ENCODE measurements at regions not wholly inside any gene's neighbourhood (a gene's known extent, or its start where the extent isn't known, plus 50 kb on each side); places are given as distances from the start of the nearest gene placed in this dataset.

DNA sequence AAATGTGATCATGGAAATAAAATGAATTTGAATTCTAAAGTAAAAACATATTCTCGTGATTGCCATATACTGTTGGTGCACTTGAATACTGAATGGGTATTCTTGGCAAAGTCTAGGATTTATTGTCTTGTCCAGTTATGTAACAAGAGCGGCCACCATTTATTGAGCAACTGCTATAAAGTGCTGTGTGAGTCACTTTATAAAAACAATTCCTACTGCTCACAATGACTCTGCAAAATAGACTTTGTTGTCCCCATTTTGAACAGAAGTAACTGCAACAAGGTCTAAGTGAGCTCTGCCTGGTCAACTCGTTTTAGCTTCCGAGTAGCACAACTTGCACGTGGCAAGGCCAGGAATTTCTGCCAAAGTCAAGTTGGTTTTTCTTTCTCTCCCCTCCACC is 995.6 kb upstream of the FANCL start:
- no peak for TF ChIP-seq GATA3 (IDR thresholded peaks at IDR 0.05; ENCODE audit: low read depth, low read length)
- no peak for TF ChIP-seq GATA2 (IDR thresholded peaks at IDR 0.05; ENCODE audit: low read depth, low read length)

GRCh38 chr2:59233920-59234319 is 992.8 kb upstream of the FANCL start:
- TF ChIP-seq GATA2 (IDR thresholded peaks at IDR 0.05; ENCODE audit: low read depth, low read length) (no peak), GATA3 (IDR thresholded peaks at IDR 0.05; ENCODE audit: low read depth, low read length) (no peak)

DNA sequence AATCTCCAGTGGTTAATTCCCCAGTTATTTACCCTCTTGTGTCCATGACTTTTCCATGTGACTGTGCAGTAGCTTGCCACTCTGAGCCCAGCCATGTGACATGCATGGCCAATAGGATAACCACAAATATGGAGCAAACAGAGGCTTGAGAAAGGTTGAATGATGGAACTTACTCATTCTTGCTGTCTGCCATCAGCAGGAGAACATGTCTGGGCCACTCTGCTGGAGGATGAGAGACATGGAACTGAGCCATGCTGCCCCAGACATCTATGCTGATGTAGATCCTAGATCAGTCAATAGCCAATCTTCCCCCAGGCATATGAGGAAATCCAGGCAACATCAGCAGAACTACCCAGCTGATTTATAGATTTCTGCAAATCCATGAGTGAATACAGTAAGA is 992.3 kb upstream of the FANCL start:
- 0 out of 2 replicates have a peak, but pooled peaks have one; percentile 32 for TF ChIP-seq GATA3 (IDR thresholded peaks at IDR 0.05; ENCODE audit: low read depth, low read length)
- TF ChIP-seq GATA2 (IDR thresholded peaks at IDR 0.05; ENCODE audit: low read depth, low read length), result peak; percentile 68

DNA sequence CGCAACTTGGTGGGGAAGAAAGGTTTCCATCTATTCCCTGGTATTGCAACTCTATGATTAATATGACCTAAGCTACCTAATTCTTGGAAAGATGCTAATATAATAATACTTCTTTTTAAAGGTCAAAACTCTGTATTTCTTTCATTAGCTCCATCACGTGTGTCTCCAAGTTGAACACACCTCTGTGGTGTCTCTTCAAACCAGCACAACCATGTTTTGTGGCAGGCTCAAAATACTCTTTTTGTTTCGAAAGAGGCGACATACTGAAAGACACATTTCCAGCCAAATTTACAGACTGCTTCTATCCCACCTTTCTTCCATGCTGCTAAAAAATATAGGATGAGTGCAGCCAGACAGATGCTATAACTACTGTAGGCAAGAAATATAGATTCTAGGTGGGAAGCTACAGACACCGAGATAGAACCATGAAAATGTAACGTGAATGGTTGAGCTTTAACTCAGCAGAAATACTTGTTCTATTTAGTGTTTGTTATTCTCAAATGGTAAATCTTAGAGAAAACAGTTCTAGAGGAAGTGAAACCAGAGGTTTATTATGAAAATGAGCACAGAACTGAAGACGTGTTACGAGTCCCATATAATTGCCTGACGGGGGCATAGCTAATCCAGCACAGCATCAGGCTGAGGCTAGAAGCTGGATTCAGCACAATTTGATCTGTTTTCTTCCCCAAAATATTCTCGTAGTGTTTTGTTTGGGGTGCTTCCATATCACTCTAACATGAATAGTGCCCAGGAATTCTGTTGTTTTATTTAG is 991.5 kb upstream of the FANCL start:
- TF ChIP-seq GATA2 (IDR thresholded peaks at IDR 0.05; ENCODE audit: low read depth, low read length) (no peak), GATA3 (IDR thresholded peaks at IDR 0.05; ENCODE audit: low read depth, low read length) (no peak)

GRCh38 chr2:59223742-59224141 is 982.6 kb upstream of the FANCL start:
- no peak for TF ChIP-seq GATA2 (IDR thresholded peaks at IDR 0.05; ENCODE audit: low read depth, low read length)
- no peak for TF ChIP-seq GATA3 (IDR thresholded peaks at IDR 0.05; ENCODE audit: low read depth, low read length)

- no peak for TF ChIP-seq GATA2 (IDR thresholded peaks at IDR 0.05; ENCODE audit: low read depth, low read length)
- no peak for TF ChIP-seq GATA3 (IDR thresholded peaks at IDR 0.05; ENCODE audit: low read depth, low read length)
Measured at GRCh38 chr2:59217360-59217759, 976.2 kb upstream of the FANCL start.

DNA sequence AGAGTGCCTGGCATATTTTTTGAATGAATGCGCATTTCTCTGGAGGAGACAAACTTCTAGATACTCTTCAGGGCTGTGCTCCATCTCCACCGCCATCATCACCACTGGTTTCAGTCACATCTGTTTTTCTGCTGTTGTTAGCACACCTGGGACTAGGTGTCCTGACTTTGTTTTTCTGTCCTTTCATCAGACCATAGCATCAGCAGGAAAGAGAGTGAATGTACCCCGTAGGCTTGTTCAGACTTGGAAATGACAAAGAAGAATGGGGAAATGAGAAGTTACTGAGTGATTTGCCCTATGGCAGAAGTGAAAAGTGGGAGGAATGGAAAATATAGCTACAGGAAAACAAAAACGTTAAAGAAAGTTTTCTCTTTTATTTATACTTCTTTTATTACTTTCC is 965.2 kb upstream of the FANCL start:
- TF ChIP-seq GATA3 (IDR thresholded peaks at IDR 0.05; ENCODE audit: low read depth, low read length), result no peak

DNA sequence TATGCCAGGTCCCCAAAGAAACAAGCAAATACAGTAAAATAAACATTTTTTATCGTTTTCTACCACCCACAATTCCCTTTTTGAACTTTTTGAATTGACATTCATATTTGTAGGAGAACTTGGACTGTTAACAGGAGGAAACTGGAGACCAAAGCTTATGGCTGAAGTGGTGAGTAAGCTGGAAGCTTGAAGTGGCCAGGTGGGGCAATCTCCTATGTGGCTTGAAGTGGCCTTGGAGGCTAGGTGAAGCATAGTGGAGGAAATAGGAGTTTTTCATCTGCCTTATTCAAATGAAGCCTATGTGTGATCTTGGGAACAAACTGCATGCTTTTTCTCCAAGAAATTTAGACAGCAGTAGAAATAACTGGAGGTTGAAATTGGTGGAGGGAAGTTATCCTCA is 962.9 kb upstream of the FANCL start:
- no peak for TF ChIP-seq GATA3 (IDR thresholded peaks at IDR 0.05; ENCODE audit: low read depth, low read length)
- TF ChIP-seq GATA2 (IDR thresholded peaks at IDR 0.05; ENCODE audit: low read depth, low read length), result no peak

- no peak for TF ChIP-seq GATA3 (IDR thresholded peaks at IDR 0.05; ENCODE audit: low read depth, low read length)
- no peak for TF ChIP-seq GATA2 (IDR thresholded peaks at IDR 0.05; ENCODE audit: low read depth, low read length)
Measured at GRCh38 chr2:59196491-59196890, 955.4 kb upstream of the FANCL start.

- TF ChIP-seq GATA2 (IDR thresholded peaks at IDR 0.05; ENCODE audit: low read depth, low read length) (no peak), GATA3 (IDR thresholded peaks at IDR 0.05; ENCODE audit: low read depth, low read length) (no peak)
Measured at GRCh38 chr2:59195851-59196250, 954.7 kb upstream of the FANCL start.

GRCh38 chr2:59191781-59192180 is 950.7 kb upstream of the FANCL start:
- TF ChIP-seq GATA3 (IDR thresholded peaks at IDR 0.05; ENCODE audit: low read depth, low read length), result no peak

DNA sequence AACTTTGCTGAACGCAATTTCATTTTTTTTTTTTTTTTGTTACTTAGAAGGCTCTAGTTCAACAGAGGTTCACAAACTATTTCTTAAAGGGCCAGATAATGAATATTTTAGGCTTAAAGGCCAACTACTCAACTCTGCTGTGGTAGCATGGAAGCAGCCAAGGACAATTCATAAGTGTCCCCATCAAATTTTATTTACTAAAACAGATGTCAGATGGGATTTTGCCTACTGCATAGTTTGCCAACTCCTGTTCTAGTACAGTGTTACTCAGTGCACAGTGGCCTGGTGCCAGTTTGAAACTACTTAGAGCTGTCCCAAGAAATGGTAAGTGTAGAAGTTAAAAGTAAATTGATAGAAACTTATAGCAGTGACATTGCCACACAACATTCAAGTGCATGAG is 949.4 kb upstream of the FANCL start:
- TF ChIP-seq GATA3 (IDR thresholded peaks at IDR 0.05; ENCODE audit: low read depth, low read length) (no peak), GATA2 (IDR thresholded peaks at IDR 0.05; ENCODE audit: low read depth, low read length) (no peak)

DNA sequence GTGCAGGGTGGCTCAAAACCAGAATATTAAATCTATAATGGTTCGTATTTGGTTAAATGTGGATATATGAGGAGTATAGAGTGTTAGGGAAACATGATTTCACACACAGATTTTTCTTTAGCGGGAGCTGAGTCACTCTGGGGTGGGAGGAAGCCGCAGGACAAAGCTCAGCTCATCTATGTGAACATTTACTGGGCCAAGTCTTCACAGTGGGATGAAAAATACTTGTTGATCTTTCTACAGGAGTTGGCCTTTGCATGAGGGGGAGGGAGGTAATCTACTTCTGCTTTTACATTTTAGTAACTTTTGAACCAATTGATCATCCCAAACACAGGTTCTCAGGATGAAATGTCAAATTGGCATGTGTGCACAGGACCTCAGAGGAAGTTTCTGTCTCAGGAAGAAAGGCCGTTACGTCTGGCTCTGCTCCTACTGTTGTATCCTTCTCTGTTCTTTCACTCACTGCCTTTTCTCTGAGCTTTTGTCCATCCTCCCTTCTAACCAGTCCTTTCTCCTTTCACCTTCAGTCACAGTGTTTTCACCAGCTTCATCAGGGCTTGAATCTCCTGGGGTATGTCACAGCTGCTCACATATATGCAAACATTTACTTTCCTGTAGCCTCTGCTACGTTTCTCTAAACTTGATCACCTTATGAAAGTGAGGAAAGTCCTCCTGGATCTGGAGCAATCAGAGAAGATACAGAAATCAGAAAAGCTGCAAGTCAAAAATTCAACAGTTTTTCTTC is 943.3 kb upstream of the FANCL start:
- TF ChIP-seq GATA3 (IDR thresholded peaks at IDR 0.05; ENCODE audit: low read depth, low read length) (no peak), GATA2 (IDR thresholded peaks at IDR 0.05; ENCODE audit: low read depth, low read length) (no peak)

- TF ChIP-seq GATA3 (IDR thresholded peaks at IDR 0.05; ENCODE audit: low read depth, low read length) (no peak), GATA2 (IDR thresholded peaks at IDR 0.05; ENCODE audit: low read depth, low read length) (no peak)
Measured at GRCh38 chr2:59183070-59183469, 941.9 kb upstream of the FANCL start.

DNA sequence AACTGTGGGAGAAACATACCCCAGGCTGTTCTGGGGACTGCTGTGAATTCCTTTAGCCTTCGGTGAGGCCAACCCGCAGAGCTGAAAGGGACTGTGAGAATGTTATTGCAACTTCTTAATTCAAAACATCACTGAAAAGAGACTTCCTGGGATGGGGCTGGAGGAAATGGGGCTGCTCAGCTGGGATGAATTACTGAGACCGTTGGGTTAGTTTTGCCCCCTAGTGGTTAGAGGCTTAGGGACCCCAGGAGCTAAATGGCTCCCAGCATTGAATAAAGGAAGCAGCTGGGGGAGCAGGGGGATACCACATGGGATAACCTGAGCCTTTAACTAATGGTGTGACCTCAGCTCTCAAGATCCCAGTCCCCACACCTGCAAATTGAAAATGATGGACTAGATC is 941.1 kb upstream of the FANCL start:
- TF ChIP-seq GATA2 (IDR thresholded peaks at IDR 0.05; ENCODE audit: low read depth, low read length) (no peak), GATA3 (IDR thresholded peaks at IDR 0.05; ENCODE audit: low read depth, low read length) (no peak)
